ENCODE measurements at regions not wholly inside any gene's neighbourhood (a gene's known extent, or its start where the extent isn't known, plus 50 kb on each side); places are given as distances from the start of the nearest gene placed in this dataset.

GRCh38 chr10:63812501-63812900, 291.3 kb downstream of the REEP3 start:
- H3K9me3 Mint-ChIP-seq: peaks cover 41% of the 10 kb centered on the region
- H3K27me3 Mint-ChIP-seq (ENCODE audit: insufficient read depth): no peaks in the 10 kb centered on the region
- TF ChIP-seq, protein P1, sequence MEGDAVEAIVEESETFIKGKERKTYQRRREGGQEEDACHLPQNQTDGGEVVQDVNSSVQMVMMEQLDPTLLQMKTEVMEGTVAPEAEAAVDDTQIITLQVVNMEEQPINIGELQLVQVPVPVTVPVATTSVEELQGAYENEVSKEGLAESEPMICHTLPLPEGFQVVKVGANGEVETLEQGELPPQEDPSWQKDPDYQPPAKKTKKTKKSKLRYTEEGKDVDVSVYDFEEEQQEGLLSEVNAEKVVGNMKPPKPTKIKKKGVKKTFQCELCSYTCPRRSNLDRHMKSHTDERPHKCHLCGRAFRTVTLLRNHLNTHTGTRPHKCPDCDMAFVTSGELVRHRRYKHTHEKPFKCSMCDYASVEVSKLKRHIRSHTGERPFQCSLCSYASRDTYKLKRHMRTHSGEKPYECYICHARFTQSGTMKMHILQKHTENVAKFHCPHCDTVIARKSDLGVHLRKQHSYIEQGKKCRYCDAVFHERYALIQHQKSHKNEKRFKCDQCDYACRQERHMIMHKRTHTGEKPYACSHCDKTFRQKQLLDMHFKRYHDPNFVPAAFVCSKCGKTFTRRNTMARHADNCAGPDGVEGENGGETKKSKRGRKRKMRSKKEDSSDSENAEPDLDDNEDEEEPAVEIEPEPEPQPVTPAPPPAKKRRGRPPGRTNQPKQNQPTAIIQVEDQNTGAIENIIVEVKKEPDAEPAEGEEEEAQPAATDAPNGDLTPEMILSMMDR (conservative IDR thresholded peaks at IDR 0.05): no peak
- Histone ChIP-seq H3K27ac (ENCODE audit: low read depth, low read length) (no peak overlapping the region), H3K27me3 (ENCODE audit: control insufficient read depth, insufficient read depth, low read length, poor library complexity, severe bottlenecking) (no peaks in the 10 kb centered on the region), H3K4me3 (ENCODE audit: low read length) (no peak overlapping the region), H3K36me3 (ENCODE audit: control insufficient read depth, insufficient read depth, low read length) (no peaks in the 10 kb centered on the region), H3K4me1 (ENCODE audit: control insufficient read depth, insufficient read depth, low read length) (no peaks in the 10 kb centered on the region), H3K9me3 (ENCODE audit: control insufficient read depth, low read length) (no peaks in the 10 kb centered on the region), H3K9ac (ENCODE audit: extremely low read depth, low read length, poor library complexity, severe bottlenecking) (no peak overlapping the region)
- no peak overlapping the region for H3K4me3 Mint-ChIP-seq
- H3K36me3 Mint-ChIP-seq (ENCODE audit: low read depth): peaks cover 8% of the 10 kb centered on the region
- 75 to 100% methylated on average over 1 of the region's 2 CpGs for WGBS, 2 experiments (ENCODE audit: insufficient coverage in 1 of 2, insufficient read length in 1 of 2)
- H3K27ac Mint-ChIP-seq: no peak overlapping the region
- H3K4me1 Mint-ChIP-seq: no peaks in the 10 kb centered on the region
- DNase-seq: no peak

DNA sequence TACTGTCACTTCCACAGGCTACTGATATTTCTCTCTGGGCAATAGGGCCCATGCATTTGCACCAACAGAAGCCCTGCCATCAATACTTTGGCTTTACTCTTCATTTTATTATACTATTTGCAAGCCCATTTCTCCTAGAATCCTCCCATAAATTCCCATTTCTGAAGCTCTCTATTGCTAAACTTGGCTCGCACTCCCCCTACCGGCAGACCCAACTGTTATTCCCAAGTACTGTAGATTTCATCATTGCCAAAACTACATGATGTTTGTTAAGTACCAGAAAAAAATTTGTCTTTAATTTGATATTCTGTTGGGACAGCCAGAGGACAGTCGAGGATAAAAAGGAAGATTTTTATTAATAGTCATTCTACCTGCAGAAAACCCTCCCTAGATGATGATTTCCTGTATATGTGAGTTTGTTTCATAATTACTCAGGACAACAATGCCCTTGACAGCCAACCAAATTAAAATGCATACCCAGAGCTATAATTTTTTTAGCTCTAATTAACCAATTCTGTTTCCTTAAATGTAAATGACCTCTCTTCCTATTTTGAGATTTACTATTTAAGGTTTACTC, 298.6 kb downstream of the REEP3 start:
- H3K9ac ChIP-seq (ENCODE audit: extremely low read depth, low read length, poor library complexity, severe bottlenecking): no peak overlapping the region
- H3K36me3 ChIP-seq (ENCODE audit: control insufficient read depth, insufficient read depth, low read length): no peaks in the 10 kb centered on the region
- no peak overlapping the region for H3K27ac ChIP-seq (ENCODE audit: low read depth, low read length)
- H3K9me3 ChIP-seq (ENCODE audit: control insufficient read depth, low read length): no peaks in the 10 kb centered on the region
- TF ChIP-seq, protein P1 (conservative IDR thresholded peaks at IDR 0.05): peak; percentile 89
- no peak overlapping the region for H3K4me3 ChIP-seq (ENCODE audit: low read length)
- H3K4me1 ChIP-seq (ENCODE audit: control insufficient read depth, insufficient read depth, low read length): no peaks in the 10 kb centered on the region
- DNase-seq: peak; percentile 88
- Mint-ChIP-seq H3K4me1 (no peaks in the 10 kb centered on the region), H3K36me3 (ENCODE audit: low read depth) (no peaks in the 10 kb centered on the region), H3K27ac (no peak overlapping the region), H3K9me3 (no peaks in the 10 kb centered on the region), H3K4me3 (no peak overlapping the region), H3K27me3 (ENCODE audit: insufficient read depth) (no peaks in the 10 kb centered on the region)
- WGBS, 2 experiments (ENCODE audit: insufficient coverage in 1 of 2, insufficient read length in 1 of 2): 0 to 7% methylated on average over 1 to 2 of the region's 3 CpGs
- no peaks in the 10 kb centered on the region for H3K27me3 ChIP-seq (ENCODE audit: control insufficient read depth, insufficient read depth, low read length, poor library complexity, severe bottlenecking)

GRCh38 chr10:63822496-63822895, 301.3 kb downstream of the REEP3 start:
- 76 to 80% methylated on average over 5 of the region's 5 CpGs for WGBS, 2 experiments (ENCODE audit: insufficient coverage in 1 of 2, insufficient read length in 1 of 2)
- no peaks in the 10 kb centered on the region for H3K9me3 Mint-ChIP-seq
- Histone ChIP-seq H3K9ac (ENCODE audit: extremely low read depth, low read length, poor library complexity, severe bottlenecking) (no peak overlapping the region), H3K27ac (ENCODE audit: low read depth, low read length) (no peak overlapping the region), H3K36me3 (ENCODE audit: control insufficient read depth, insufficient read depth, low read length) (no peaks in the 10 kb centered on the region), H3K4me1 (ENCODE audit: control insufficient read depth, insufficient read depth, low read length) (no peaks in the 10 kb centered on the region), H3K4me3 (ENCODE audit: low read length) (no peak overlapping the region), H3K9me3 (ENCODE audit: control insufficient read depth, low read length) (no peaks in the 10 kb centered on the region), H3K27me3 (ENCODE audit: control insufficient read depth, insufficient read depth, low read length, poor library complexity, severe bottlenecking) (no peaks in the 10 kb centered on the region)
- no peak overlapping the region for H3K4me3 Mint-ChIP-seq
- DNase-seq: no peak
- H3K27me3 Mint-ChIP-seq (ENCODE audit: insufficient read depth): no peaks in the 10 kb centered on the region
- no peaks in the 10 kb centered on the region for H3K4me1 Mint-ChIP-seq
- TF ChIP-seq, protein P1 (conservative IDR thresholded peaks at IDR 0.05): no peak
- no peak overlapping the region for H3K27ac Mint-ChIP-seq
- no peaks in the 10 kb centered on the region for H3K36me3 Mint-ChIP-seq (ENCODE audit: low read depth)
